Natural killer cell treated with Interleukin-12 subunit alpha and Interleukin-12 subunit beta and Interleukin-15 and Interleukin-18, amount 100 ng/mL, for 72 hours (primary cell): ENCODE measurements at regions not wholly inside any gene's neighbourhood (a gene's known extent, or its start where the extent isn't known, plus 50 kb on each side); places are given as distances from the start of the nearest gene placed in this dataset.

ENCODE experiments used
- ATAC-seq, 2 donors: fragments of 150-1000 bp; cut with Tn5 transposase in 1 of 2; sonication (Bioruptor Pico), chemical (Tn5 transposase) in 1 of 2; 2 replicates each; pipeline ENCODE4 v1.10.0; 2021
- DNase-seq: peaks from one replicate; pipeline ENCODE4 v3.0.0; 2022; ENCODE audit warnings: low spot score
- H3K27ac Mint-ChIP-seq, 2 donors: 1 replicate in 1 of 2; 2 replicates in 1 of 2; pipeline ENCODE4 v1.8.0; 2022; ENCODE audit warnings: mixed read lengths in 2 of 2, mild to moderate bottlenecking in 1 of 2, moderate library complexity in 1 of 2
- H3K27me3 Mint-ChIP-seq, 2 donors: 1 replicate in 1 of 2; 2 replicates in 1 of 2; pipeline ENCODE4 v1.8.0; 2022; ENCODE audit warnings: mixed read lengths in 2 of 2
- H3K36me3 Mint-ChIP-seq: one replicate; pipeline ENCODE4 v1.8.0; 2022; ENCODE audit warnings: mixed read lengths
- H3K4me1 Mint-ChIP-seq, 2 donors: 1 replicate in 1 of 2; 2 replicates in 1 of 2; pipeline ENCODE4 v1.8.0; 2022; ENCODE audit warnings: low read depth in 2 of 2, mixed read lengths in 2 of 2, mild to moderate bottlenecking in 1 of 2
- H3K4me3 Mint-ChIP-seq: one replicate; pipeline ENCODE4 v1.8.0; 2022; ENCODE audit warnings: mixed read lengths
- H3K9me3 Mint-ChIP-seq: 2 replicates; pipeline ENCODE4 v1.8.0; 2022; ENCODE audit warnings: mixed read lengths

GRCh38 chr2:128798502-128799283 is 480.0 kb upstream of the HS6ST1 start:
- H3K4me3 Mint-ChIP-seq = no peak overlapping the region
- no peaks in the 10 kb centered on the region for H3K9me3 Mint-ChIP-seq
- no peaks in the 10 kb centered on the region for H3K36me3 Mint-ChIP-seq
- peaks cover 4 to 26% of the 10 kb centered on the region in 2 donors for H3K27me3 Mint-ChIP-seq
- no peaks in the 10 kb centered on the region for H3K4me1 Mint-ChIP-seq
- no peak for ATAC-seq
- DNase-seq = no peak
- H3K27ac Mint-ChIP-seq = no peak overlapping the region

- DNase-seq = no peak
- Mint-ChIP-seq H3K36me3 (no peaks in the 10 kb centered on the region), H3K4me3 (no peak overlapping the region), H3K9me3 (no peaks in the 10 kb centered on the region), H3K27me3 (peaks cover 7 to 26% of the 10 kb centered on the region in 2 donors), H3K4me1 (no peaks in the 10 kb centered on the region), H3K27ac (no peak overlapping the region)
- no peak for ATAC-seq
Observed at GRCh38 chr2:128799284-128799552, 480.6 kb upstream of the HS6ST1 start.

- Mint-ChIP-seq H3K4me1 (no peaks in the 10 kb centered on the region), H3K27me3 (peaks cover 7 to 22% of the 10 kb centered on the region in 2 donors), H3K9me3 (no peaks in the 10 kb centered on the region), H3K27ac (no peak overlapping the region), H3K36me3 (no peaks in the 10 kb centered on the region), H3K4me3 (no peak overlapping the region)
- no peak for ATAC-seq
- DNase-seq = no peak
Observed at GRCh38 chr2:128799730-128800129, 481.1 kb upstream of the HS6ST1 start.

GRCh38 chr2:128801576-128801975 is 482.9 kb upstream of the HS6ST1 start:
- ATAC-seq = no peak
- Mint-ChIP-seq H3K4me3 (no peak overlapping the region), H3K4me1 (no peaks in the 10 kb centered on the region), H3K27me3 (peaks cover 10 to 21% of the 10 kb centered on the region in 2 donors), H3K9me3 (no peaks in the 10 kb centered on the region), H3K27ac (no peak overlapping the region), H3K36me3 (no peaks in the 10 kb centered on the region)
- DNase-seq = no peak

- DNase-seq = no peak
- no peak for ATAC-seq
- no peaks in the 10 kb centered on the region for H3K4me1 Mint-ChIP-seq
- H3K27me3 Mint-ChIP-seq = peaks cover 10 to 32% of the 10 kb centered on the region in 2 donors
- H3K27ac Mint-ChIP-seq = no peak overlapping the region
- no peak overlapping the region for H3K4me3 Mint-ChIP-seq
- H3K36me3 Mint-ChIP-seq = no peaks in the 10 kb centered on the region
- peaks cover 3% of the 10 kb centered on the region for H3K9me3 Mint-ChIP-seq
Observed at GRCh38 chr2:128803222-128803621, 484.6 kb upstream of the HS6ST1 start.

- Mint-ChIP-seq H3K4me1 (no peaks in the 10 kb centered on the region), H3K9me3 (peaks cover 3% of the 10 kb centered on the region), H3K27ac (no peak overlapping the region), H3K4me3 (no peak overlapping the region), H3K36me3 (no peaks in the 10 kb centered on the region), H3K27me3 (peaks cover 10 to 32% of the 10 kb centered on the region in 2 donors)
- DNase-seq = no peak
- ATAC-seq = no peak
Observed at GRCh38 chr2:128805237-128805636, 486.6 kb upstream of the HS6ST1 start.

- Mint-ChIP-seq H3K36me3 (no peaks in the 10 kb centered on the region), H3K27ac (no peak overlapping the region), H3K9me3 (peaks cover 3% of the 10 kb centered on the region), H3K4me1 (no peaks in the 10 kb centered on the region), H3K4me3 (no peak overlapping the region), H3K27me3 (peaks cover 10 to 30% of the 10 kb centered on the region in 2 donors)
- no peak for ATAC-seq
- no peak for DNase-seq
Observed at GRCh38 chr2:128805918-128806317, 487.2 kb upstream of the HS6ST1 start.

GRCh38 chr2:128807317-128807716 is 488.6 kb upstream of the HS6ST1 start:
- Mint-ChIP-seq H3K4me1 (no peaks in the 10 kb centered on the region), H3K4me3 (no peak overlapping the region), H3K27me3 (peaks cover 10 to 17% of the 10 kb centered on the region in 2 donors), H3K27ac (no peak overlapping the region), H3K36me3 (no peaks in the 10 kb centered on the region), H3K9me3 (peaks cover 3% of the 10 kb centered on the region)
- DNase-seq (no peak), ATAC-seq (no peak)

- peak in 1 of 2 donors; percentile 36 for ATAC-seq
- Mint-ChIP-seq H3K4me3 (no peak overlapping the region), H3K27me3 (peaks cover 7 to 11% of the 10 kb centered on the region in 2 donors), H3K9me3 (peaks cover 3% of the 10 kb centered on the region), H3K27ac (no peak overlapping the region), H3K36me3 (no peaks in the 10 kb centered on the region), H3K4me1 (no peaks in the 10 kb centered on the region)
- DNase-seq = no peak
Observed at GRCh38 chr2:128808462-128809258, 490.0 kb upstream of the HS6ST1 start.

- DNase-seq (no peak), ATAC-seq (no peak)
- no peaks in the 10 kb centered on the region for H3K36me3 Mint-ChIP-seq
- peaks cover 6 to 11% of the 10 kb centered on the region in 2 donors for H3K27me3 Mint-ChIP-seq
- peaks cover 3% of the 10 kb centered on the region for H3K9me3 Mint-ChIP-seq
- H3K4me1 Mint-ChIP-seq = no peaks in the 10 kb centered on the region
- no peak overlapping the region for H3K4me3 Mint-ChIP-seq
- H3K27ac Mint-ChIP-seq = no peak overlapping the region
Observed at GRCh38 chr2:128809259-128809636, 490.6 kb upstream of the HS6ST1 start.

GRCh38 chr2:128809880-128810279 is 491.2 kb upstream of the HS6ST1 start:
- Mint-ChIP-seq H3K4me1 (no peaks in the 10 kb centered on the region), H3K36me3 (no peaks in the 10 kb centered on the region), H3K27me3 (peaks cover 6 to 11% of the 10 kb centered on the region in 2 donors), H3K27ac (no peak overlapping the region), H3K4me3 (no peak overlapping the region), H3K9me3 (peaks cover 3% of the 10 kb centered on the region)
- DNase-seq = no peak
- ATAC-seq = no peak

- Mint-ChIP-seq H3K4me1 (no peaks in the 10 kb centered on the region), H3K27me3 (peaks cover 3 to 4% of the 10 kb centered on the region in 2 donors), H3K27ac (no peak overlapping the region), H3K9me3 (peaks cover 3% of the 10 kb centered on the region), H3K4me3 (no peak overlapping the region), H3K36me3 (no peaks in the 10 kb centered on the region)
- DNase-seq (no peak), ATAC-seq (no peak)
Observed at GRCh38 chr2:128812183-128812940, 493.7 kb upstream of the HS6ST1 start.

- no peak overlapping the region for H3K27ac Mint-ChIP-seq
- no peaks in the 10 kb centered on the region for H3K36me3 Mint-ChIP-seq
- no peak for DNase-seq
- H3K27me3 Mint-ChIP-seq = peaks cover 0 to 3% of the 10 kb centered on the region in 2 donors
- ATAC-seq = peak in 1 of 2 donors; percentile 44
- H3K4me3 Mint-ChIP-seq = no peak overlapping the region
- H3K4me1 Mint-ChIP-seq = no peaks in the 10 kb centered on the region
- H3K9me3 Mint-ChIP-seq = no peaks in the 10 kb centered on the region
Observed at GRCh38 chr2:128813352-128814034, 494.8 kb upstream of the HS6ST1 start.
